CD4-positive, alpha-beta T cell (primary cell): ENCODE measurements at regions not wholly inside any gene's neighbourhood (a gene's known extent, or its start where the extent isn't known, plus 50 kb on each side); places are given as distances from the start of the nearest gene placed in this dataset.
"Not testable (repeated sequence)": the region's sequence is repeated elsewhere in the genome, so short reads cannot be mapped to it uniquely, and the experiment has no call there.

Experiments used
- ATAC-seq: fragments of 200-7000 bp; cut with Tn5 transposase; one replicate; pipeline ENCODE4 v1.10.0; 2022; ENCODE audit warnings: mild to moderate bottlenecking; ENCODE audit not compliant: poor library complexity
- CTCF ChIA-PET: fragments of 350-600 bp; sonication (Branson Sonifier 250); formaldehyde crosslinking; loops from one replicate; lab custom pipeline; 2021; ENCODE audit warnings: antibody characterized with exemption, inconsistent platforms; lab: Charles Lee
- POLR2A ChIA-PET: fragments of 350-600 bp; sonication (Branson Sonifier 250); formaldehyde crosslinking; loops from one replicate; lab custom pipeline; 2021; ENCODE audit warnings: antibody characterized with exemption, inconsistent platforms; lab: Charles Lee
- DNase-seq, 14 experiments: peaks; one replicate each; pipeline ENCODE4 v3.0.0-alpha.2; 2013 to 2020; ENCODE audit warnings: mixed read lengths in 2 of 14
- H3K27ac ChIP-seq, 2 donors: one replicate each; pipeline versions ENCODE4 v1.5.1 to v1.7.0; 2013; ENCODE audit warnings: low read length in 2 of 2, low read depth in 1 of 2, mild to moderate bottlenecking in 1 of 2
- H3K27me3 ChIP-seq, 2 experiments: 1 replicate in 1 of 2; 2 replicates in 1 of 2; pipeline versions ENCODE4 v1.6.1 to v1.7.0; 2013; ENCODE audit warnings: low read length in 2 of 2, control low read depth in 1 of 2, mild to moderate bottlenecking in 1 of 2, moderate library complexity in 1 of 2; ENCODE audit not compliant: insufficient read depth in 2 of 2, control insufficient read depth in 1 of 2
- H3K36me3 ChIP-seq: one replicate; pipeline ENCODE4 v1.6.1; 2013; ENCODE audit warnings: low read length, control low read depth; ENCODE audit not compliant: insufficient read depth
- H3K4me1 ChIP-seq: one replicate; pipeline ENCODE4 v1.6.1; 2013; ENCODE audit warnings: low read length, control low read depth; ENCODE audit not compliant: insufficient read depth
- H3K4me3 ChIP-seq: one replicate; pipeline ENCODE4 v1.5.1; 2013; ENCODE audit warnings: mild to moderate bottlenecking, low read length, moderate library complexity
- H3K9me3 ChIP-seq, 2 experiments: 1 replicate in 1 of 2; 2 replicates in 1 of 2; pipeline versions ENCODE4 v1.6.1 to v1.7.0; 2013; ENCODE audit warnings: low read length in 2 of 2, mild to moderate bottlenecking in 2 of 2, control low read depth in 1 of 2, moderate library complexity in 1 of 2; ENCODE audit not compliant: control insufficient read depth in 1 of 2, insufficient read depth in 1 of 2
- H3K27ac Mint-ChIP-seq: one replicate; pipeline ENCODE4 v1.8.0; 2020; ENCODE audit warnings: mixed read lengths
- H3K27me3 Mint-ChIP-seq: one replicate; pipeline ENCODE4 v1.8.0; 2021; ENCODE audit warnings: mixed read lengths
- H3K36me3 Mint-ChIP-seq: one replicate; pipeline ENCODE4 v1.8.0; 2021; ENCODE audit warnings: low read depth, mixed read lengths
- H3K4me1 Mint-ChIP-seq: one replicate; pipeline ENCODE4 v1.8.0; 2021; ENCODE audit warnings: low read depth, mixed read lengths
- H3K4me3 Mint-ChIP-seq: one replicate; pipeline ENCODE4 v1.8.0; 2020; ENCODE audit warnings: mild to moderate bottlenecking, mixed read lengths
- H3K9me3 Mint-ChIP-seq: one replicate; pipeline ENCODE4 v1.8.0; 2020; ENCODE audit warnings: mixed read lengths
- CTCF ChIP-seq: fragments of 200-600 bp; IDR thresholded peaks from one replicate; pipeline ENCODE4 v1.8.0; 2022; ENCODE audit warnings: antibody characterized with exemption, mild to moderate bottlenecking
- intact Hi-C, 2 experiments: fragments of 100-400 bp; cut with DNase I in 1 of 2; cut with micrococcal nuclease in 1 of 2; formaldehyde crosslinking; loops; one replicate each; pipeline versions ENCODE4 v1.15.1 to v1.9.0; 2023 to 2025; cut with DNase I, micrococcal nuclease

GRCh38 chr17:22374741-22375140 lies 682.4 kb downstream of the KCNJ18 start:
- Histone ChIP-seq H3K9me3 (peaks cover 0 to 12% of the 10 kb centered on the region in 2 experiments), H3K27ac (no peak overlapping the region), H3K27me3 (no peaks in the 10 kb centered on the region), H3K4me1 (no peaks in the 10 kb centered on the region), H3K36me3 (no peaks in the 10 kb centered on the region), H3K4me3 (no peak overlapping the region)
- Mint-ChIP-seq H3K4me1 (no peaks in the 10 kb centered on the region), H3K4me3 (no peak overlapping the region), H3K27me3 (no peaks in the 10 kb centered on the region), H3K27ac (no peak overlapping the region), H3K9me3 (peaks cover 18% of the 10 kb centered on the region), H3K36me3 (no peaks in the 10 kb centered on the region)
- CTCF ChIA-PET, result no interaction called here
- ATAC-seq (no peak), DNase-seq (no peak)
- TF ChIP-seq CTCF, result no peak
- POLR2A ChIA-PET, result no interaction called here
- intact Hi-C loops, result no loop called here

GRCh38 chr17:22376747-22377146 lies 684.4 kb downstream of the KCNJ18 start:
- POLR2A ChIA-PET, H3K27me3 ChIP-seq, CTCF ChIA-PET, H3K36me3 Mint-ChIP-seq, H3K9me3 Mint-ChIP-seq, H3K4me3 ChIP-seq, H3K4me3 Mint-ChIP-seq, DNase-seq, H3K4me1 Mint-ChIP-seq, H3K4me1 ChIP-seq, ATAC-seq, H3K27ac ChIP-seq, H3K27me3 Mint-ChIP-seq, H3K27ac Mint-ChIP-seq, intact Hi-C loops, H3K36me3 ChIP-seq: not testable (repeated sequence)
- peaks cover 0 to 12% of the 10 kb centered on the region in 2 experiments for H3K9me3 ChIP-seq

- H3K27ac ChIP-seq, CTCF ChIA-PET, H3K4me1 ChIP-seq, H3K9me3 Mint-ChIP-seq, H3K4me1 Mint-ChIP-seq, H3K4me3 ChIP-seq, H3K36me3 Mint-ChIP-seq, ATAC-seq, H3K36me3 ChIP-seq, H3K4me3 Mint-ChIP-seq, H3K27ac Mint-ChIP-seq, DNase-seq, POLR2A ChIA-PET, H3K27me3 Mint-ChIP-seq, H3K27me3 ChIP-seq, intact Hi-C loops: not testable (repeated sequence)
- peaks cover 0 to 12% of the 10 kb centered on the region in 2 experiments for H3K9me3 ChIP-seq
Measured at GRCh38 chr17:22378748-22379147, 686.4 kb downstream of the KCNJ18 start.

- H3K36me3 ChIP-seq, H3K27me3 ChIP-seq, H3K9me3 Mint-ChIP-seq, DNase-seq, H3K27ac Mint-ChIP-seq, POLR2A ChIA-PET, H3K9me3 ChIP-seq, H3K4me3 ChIP-seq, H3K4me1 Mint-ChIP-seq, ATAC-seq, H3K4me1 ChIP-seq, CTCF ChIA-PET, H3K27me3 Mint-ChIP-seq, H3K27ac ChIP-seq, intact Hi-C loops, H3K4me3 Mint-ChIP-seq, H3K36me3 Mint-ChIP-seq: not testable (repeated sequence)
Measured at GRCh38 chr17:22381589-22381988, 689.3 kb downstream of the KCNJ18 start.

GRCh38 chr17:22383772-22384460 lies 691.6 kb downstream of the KCNJ18 start:
- not testable (repeated sequence) for DNase-seq, H3K4me1 ChIP-seq

GRCh38 chr17:22384461-22384800 lies 692.1 kb downstream of the KCNJ18 start:
- H3K27ac ChIP-seq, DNase-seq, CTCF ChIA-PET, H3K4me3 Mint-ChIP-seq, H3K36me3 Mint-ChIP-seq, H3K27ac Mint-ChIP-seq, H3K9me3 Mint-ChIP-seq, H3K4me1 ChIP-seq, H3K36me3 ChIP-seq, H3K4me3 ChIP-seq, ATAC-seq, H3K9me3 ChIP-seq, intact Hi-C loops, H3K27me3 Mint-ChIP-seq, H3K27me3 ChIP-seq, POLR2A ChIA-PET, H3K4me1 Mint-ChIP-seq: not testable (repeated sequence)

More at GRCh38 chr17:22383772-22384460, 691.6 kb downstream of the KCNJ18 start:
- H3K36me3 ChIP-seq, H3K4me3 ChIP-seq, H3K27ac ChIP-seq, H3K36me3 Mint-ChIP-seq, H3K9me3 ChIP-seq, H3K4me1 Mint-ChIP-seq, H3K27me3 ChIP-seq, intact Hi-C loops, H3K9me3 Mint-ChIP-seq, H3K27ac Mint-ChIP-seq, CTCF ChIA-PET, H3K27me3 Mint-ChIP-seq, H3K4me3 Mint-ChIP-seq, POLR2A ChIA-PET, ATAC-seq: not testable (repeated sequence)
